HG02642 (cell line): ENCODE measurements at regions not wholly inside any gene's neighbourhood (a gene's known extent, or its start where the extent isn't known, plus 50 kb on each side); places are given as distances from the start of the nearest gene placed in this dataset.

Experiments used
- ATAC-seq: cut with Tn5 transposase; IDR thresholded peaks from one replicate; pipeline ENCODE4 v1.9.1; 2021; ENCODE audit warnings: mild to moderate bottlenecking; ENCODE audit not compliant: unreplicated experiment, poor library complexity

- no peak for ATAC-seq
Measured at GRCh38 chr4:133777661-133778060, 423.9 kb downstream of the PABPC4L start.

- no peak for ATAC-seq
Measured at GRCh38 chr4:133776961-133777360, 424.6 kb downstream of the PABPC4L start.

GRCh38 chr4:133776503-133776902 is 425.1 kb downstream of the PABPC4L start:
- ATAC-seq: no peak

GRCh38 chr4:133775881-133776280 is 425.7 kb downstream of the PABPC4L start:
- no peak for ATAC-seq

- no peak for ATAC-seq
Measured at GRCh38 chr4:133775469-133775868, 426.1 kb downstream of the PABPC4L start.

GRCh38 chr4:133759428-133759827 is 442.2 kb downstream of the PABPC4L start:
- ATAC-seq: no peak

- ATAC-seq: no peak
Measured at GRCh38 chr4:133741766-133742165, 459.8 kb downstream of the PABPC4L start.

GRCh38 chr4:133720001-133720400 is 481.6 kb downstream of the PABPC4L start:
- no peak for ATAC-seq

- no peak for ATAC-seq
Measured at GRCh38 chr4:133719098-133719497, 482.5 kb downstream of the PABPC4L start.

GRCh38 chr4:133714211-133714610 is 487.4 kb downstream of the PABPC4L start:
- ATAC-seq: no peak

- ATAC-seq: no peak
Measured at GRCh38 chr4:133713340-133713739, 488.2 kb downstream of the PABPC4L start.

- ATAC-seq: no peak
Measured at GRCh38 chr4:133711817-133712216, 489.8 kb downstream of the PABPC4L start.

GRCh38 chr4:133694416-133694815 is 507.2 kb downstream of the PABPC4L start:
- no peak for ATAC-seq

GRCh38 chr4:133683967-133684366 is 517.6 kb downstream of the PABPC4L start:
- no peak for ATAC-seq

- ATAC-seq: no peak
Measured at GRCh38 chr4:133668061-133668851, 519.2 kb downstream of the PCDH10 start.

- ATAC-seq: no peak
Measured at GRCh38 chr4:133647206-133647605, 498.1 kb downstream of the PCDH10 start.

- ATAC-seq: no peak
Measured at GRCh38 chr4:133641191-133641590, 492.1 kb downstream of the PCDH10 start.

GRCh38 chr4:133638751-133639150 is 489.7 kb downstream of the PCDH10 start:
- no peak for ATAC-seq

GRCh38 chr4:133637161-133637560 is 488.1 kb downstream of the PCDH10 start:
- no peak for ATAC-seq

- ATAC-seq: no peak
Measured at GRCh38 chr4:133624744-133625143, 475.6 kb downstream of the PCDH10 start.

- ATAC-seq: no peak
Measured at GRCh38 chr4:133623847-133624246, 474.8 kb downstream of the PCDH10 start.

GRCh38 chr4:133621628-133622027 is 472.5 kb downstream of the PCDH10 start:
- ATAC-seq: no peak
